ENCODE measurements at regions not wholly inside any gene's neighbourhood (a gene's known extent, or its start where the extent isn't known, plus 50 kb on each side); places are given as distances from the start of the nearest gene placed in this dataset.
"Not testable (repeated sequence)": the region's sequence is repeated elsewhere in the genome, so short reads cannot be mapped to it uniquely, and the experiment has no call there.

DNA sequence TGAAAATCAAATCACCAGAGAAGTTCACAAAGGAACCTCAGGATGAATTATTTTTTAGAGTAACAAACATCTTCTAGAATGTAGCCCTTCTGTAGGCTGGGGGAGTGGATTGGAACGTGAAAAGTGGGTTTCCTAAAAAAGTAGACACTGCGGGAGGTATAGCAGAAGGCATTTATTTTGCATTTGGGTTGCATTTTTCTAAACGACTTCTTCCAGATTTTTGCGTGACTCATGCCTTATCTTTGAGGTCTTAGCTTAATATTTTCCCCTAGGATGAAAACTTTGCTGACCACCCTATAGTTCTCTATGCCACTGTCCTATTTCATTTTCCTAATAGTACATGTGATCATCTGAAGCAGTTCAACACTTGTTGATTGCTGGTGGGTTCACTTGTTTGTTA lies 112.7 kb upstream of the JCAD start:
- no peak for DNase-seq

DNA sequence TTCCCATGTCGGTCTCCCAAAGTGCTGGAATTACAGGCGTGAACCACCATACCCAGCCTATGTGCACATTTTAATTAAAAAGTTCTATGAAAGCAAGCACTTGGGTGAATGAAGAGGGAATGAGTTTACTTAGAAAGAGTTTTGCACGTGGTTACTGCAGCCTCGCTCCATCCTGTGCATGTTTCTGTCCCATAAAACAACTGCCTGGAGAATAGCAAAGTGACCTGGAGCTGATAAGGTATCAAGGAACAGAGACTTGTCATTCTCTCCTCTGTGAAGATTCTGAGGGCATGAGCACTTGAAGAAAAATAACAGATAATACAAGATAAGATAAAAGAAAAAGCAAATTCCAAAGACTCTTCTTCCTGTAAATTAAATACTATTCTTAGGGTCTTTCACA lies 112.2 kb upstream of the JCAD start:
- DNase-seq: no peak

DNA sequence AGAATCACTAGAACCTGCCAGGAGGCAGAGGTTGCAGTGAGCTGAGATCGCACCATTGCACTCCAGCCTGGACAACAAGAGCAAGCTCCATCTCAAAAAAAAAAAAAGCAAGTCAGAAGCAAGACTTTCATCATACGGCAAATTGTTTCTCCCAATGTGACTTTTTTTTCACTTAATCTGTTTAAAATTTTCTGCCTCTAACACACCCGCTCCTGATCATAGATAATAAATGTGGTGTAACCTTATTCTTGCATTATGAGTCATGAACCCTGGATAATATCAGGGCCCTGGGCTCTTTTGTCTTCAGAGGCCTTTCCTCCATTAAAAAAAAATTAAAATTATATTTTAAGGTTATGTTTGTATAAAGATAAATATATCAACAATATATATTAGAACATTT lies 111.4 kb upstream of the JCAD start:
- DNase-seq: no peak

DNA sequence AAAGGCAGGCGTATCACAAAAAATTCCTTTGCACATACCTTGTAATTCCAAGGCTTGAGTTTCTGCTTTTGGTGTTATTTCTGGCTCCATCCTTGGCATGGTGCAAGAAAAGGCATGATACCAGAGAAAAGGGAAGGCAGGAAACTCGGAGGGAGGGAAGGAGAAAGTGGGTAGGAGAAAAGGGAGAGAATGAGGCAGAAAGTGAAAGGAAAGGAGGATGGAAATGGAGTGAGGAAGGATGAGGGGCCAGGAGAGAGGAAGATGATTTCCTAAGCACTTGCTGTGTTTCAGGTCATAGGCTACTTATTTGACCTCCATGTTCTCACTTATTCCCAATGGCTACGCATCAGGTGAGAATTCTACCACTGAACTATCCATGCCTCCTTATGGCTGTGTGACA lies 110.8 kb upstream of the JCAD start:
- no peak for DNase-seq

DNA sequence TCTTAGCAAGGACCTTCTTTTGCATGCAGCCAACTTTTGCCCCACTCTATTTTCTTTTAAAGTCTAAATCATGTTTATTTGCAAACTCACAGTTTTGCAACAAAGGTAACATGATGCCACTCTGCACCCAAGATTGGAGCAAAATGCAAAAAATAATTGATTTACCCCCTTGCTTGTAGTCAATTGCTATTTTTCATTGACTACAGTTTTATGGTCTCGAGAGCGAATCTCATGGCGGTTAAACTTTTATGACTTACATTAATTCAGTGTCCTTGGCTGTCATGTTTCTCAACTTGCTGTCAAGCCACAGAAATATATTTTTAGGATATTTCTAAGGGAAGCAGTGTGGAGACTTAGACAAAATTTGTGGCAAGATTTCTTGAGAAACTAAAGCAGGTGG lies 110.0 kb upstream of the JCAD start:
- DNase-seq: no peak

DNA sequence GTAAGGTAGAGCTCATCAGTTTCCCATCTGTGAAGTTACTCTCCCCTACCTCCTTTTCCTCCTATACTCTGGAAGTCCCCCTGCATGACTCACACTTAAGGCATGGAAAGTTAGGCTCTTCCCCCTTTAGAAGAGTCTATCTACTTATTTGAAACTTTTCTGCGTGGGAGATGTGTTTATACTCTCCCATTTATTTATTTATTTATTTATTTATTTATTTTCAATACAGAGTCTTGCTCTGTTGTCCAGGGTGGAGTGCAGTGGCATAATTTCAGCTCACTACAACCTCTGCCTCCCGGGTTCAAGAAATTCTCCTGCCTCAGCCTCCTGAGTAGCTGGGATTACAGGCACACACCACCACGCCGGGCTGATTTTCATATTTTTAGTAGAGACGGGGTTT lies 107.5 kb upstream of the JCAD start:
- no peak for DNase-seq

DNA sequence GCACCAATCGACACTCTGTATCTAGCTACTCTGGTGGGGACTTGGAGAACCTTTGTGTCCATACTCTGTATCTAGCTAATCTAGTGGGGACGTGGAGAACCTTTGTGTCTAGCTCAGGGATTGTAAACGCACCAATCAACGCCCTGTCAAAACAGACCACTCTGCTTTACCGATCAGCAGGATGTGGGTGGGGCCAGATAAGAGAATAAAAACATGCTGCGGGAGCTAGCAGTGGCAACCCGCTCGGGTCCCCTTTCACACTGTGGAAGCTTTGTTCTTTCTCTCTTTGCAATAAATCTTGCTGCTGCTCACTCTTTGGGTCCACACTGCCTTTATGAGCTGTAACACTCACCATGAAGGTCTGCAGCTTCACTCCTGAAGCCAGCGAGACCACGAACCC lies 104.0 kb upstream of the JCAD start:
- not testable (repeated sequence) for DNase-seq

DNA sequence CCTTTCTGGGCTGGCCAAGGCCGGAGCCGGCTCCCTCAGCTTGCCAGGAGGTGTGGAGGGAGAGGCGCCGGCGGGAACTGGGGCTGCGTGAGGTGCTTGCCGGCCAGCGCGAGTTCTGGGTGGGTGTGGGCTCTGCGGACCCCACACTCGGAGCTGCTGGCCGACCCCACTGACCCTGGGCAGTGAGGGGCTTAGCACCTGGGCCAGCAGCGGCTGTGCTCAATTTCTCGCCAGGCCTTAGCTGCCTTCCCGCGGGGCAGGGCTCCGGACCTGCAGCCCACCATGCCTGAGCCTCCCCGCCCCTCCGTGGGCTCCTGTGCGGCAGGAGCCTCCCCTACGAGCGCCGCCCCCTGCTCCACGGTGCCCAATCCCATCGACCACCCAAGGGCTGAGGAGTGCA lies 103.4 kb upstream of the JCAD start:
- not testable (repeated sequence) for DNase-seq

DNA sequence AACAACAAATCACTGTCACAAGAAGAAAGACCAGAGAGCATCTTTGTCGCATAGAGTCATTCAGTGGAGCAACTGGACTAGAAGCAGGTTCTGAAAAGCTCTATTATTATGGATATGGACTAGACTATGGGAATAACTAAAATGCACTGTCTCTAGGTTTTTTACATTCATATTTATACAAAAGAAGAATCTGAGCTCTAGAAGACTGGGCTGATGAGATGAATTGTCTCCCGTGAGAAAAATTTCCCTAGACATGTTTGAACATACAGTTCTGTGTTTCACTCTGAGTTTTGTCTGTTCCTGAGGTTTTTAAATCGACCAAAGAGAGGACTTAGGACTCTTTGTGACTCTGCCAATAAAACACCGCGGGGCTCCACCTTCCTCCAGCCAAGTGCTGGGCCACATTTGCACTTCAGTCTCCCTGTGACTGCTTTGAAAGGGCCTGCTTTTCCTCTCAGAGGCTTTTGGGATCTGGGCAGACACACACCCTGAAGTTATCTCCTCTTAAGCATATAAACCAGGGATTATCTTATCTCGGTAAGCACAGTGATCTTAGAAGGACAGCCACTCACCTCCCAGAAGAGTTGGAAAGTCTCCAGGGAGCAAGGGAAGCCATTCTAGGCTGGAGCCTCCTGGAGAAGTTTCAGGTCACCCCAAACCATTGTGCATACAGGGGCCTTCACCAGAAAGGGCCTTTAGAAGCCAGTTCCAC lies 101.0 kb upstream of the JCAD start:
- no peak for DNase-seq

DNA sequence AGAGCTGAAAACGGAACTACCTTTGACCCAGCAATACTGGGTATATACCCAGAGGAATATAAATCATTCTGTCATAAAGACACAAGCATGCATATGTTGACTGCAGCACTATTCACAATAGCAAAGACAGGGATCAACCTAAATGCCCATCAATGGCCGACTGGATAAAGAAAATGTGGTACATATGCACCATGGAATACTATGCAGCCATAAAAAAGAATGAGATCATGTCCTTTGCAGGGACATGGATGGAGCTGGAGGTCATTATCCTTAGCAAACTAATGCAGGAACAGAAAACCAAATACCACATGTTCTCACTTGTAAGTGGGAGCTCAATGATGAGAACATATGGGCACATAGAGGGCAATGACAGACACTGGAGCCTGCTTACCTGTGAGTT lies 100.2 kb upstream of the JCAD start:
- not testable (repeated sequence) for DNase-seq

DNA sequence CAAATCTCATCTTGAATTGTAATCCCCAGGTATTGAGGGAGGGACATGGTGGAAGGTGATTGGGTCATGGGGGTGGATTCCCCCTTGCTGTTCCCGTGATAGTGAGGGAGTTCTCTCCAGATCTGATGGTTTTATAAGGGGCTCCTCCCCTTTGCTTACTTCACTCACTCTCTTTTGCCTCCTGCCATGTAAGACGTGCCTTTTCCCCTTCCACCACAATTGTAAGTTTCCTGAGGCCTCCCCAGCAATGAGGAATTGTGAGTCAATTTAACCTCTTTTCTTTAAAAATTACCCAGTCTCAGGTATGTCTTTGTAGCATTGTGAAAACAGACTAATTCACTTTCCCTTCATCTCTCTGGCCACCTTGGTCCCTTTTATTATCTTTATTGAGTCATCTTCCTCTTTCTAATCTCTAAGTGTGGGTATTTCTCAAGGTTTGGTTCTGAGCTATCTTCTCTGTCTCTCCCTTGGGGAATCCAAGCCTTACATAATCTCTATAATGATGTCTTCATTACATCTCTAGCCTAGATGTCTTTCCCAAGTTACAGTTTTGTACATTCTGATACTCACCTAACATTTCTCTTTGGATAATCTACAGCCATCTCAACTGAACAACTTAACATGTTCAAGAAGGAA lies 99.1 kb upstream of the JCAD start:
- DNase-seq: no peak

DNA sequence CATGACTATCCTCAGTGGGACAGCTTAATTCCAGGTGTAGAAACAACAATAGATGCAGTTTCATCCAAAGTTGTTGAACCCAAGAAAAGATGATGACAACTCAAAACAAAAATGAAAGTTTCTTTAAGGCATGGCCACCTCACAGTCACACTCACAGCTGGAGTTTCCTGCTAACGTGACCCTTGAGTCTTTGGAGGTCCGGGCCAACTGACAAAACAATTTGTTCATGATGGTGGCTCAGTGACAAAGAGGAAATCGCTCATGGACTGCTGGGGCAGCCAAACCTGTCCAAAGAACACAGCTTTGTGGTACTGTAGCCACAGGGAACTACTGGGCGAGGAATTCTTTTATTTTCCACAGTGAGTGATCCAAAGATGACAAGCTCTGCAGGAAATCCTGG lies 96.0 kb upstream of the JCAD start:
- no peak for DNase-seq

DNA sequence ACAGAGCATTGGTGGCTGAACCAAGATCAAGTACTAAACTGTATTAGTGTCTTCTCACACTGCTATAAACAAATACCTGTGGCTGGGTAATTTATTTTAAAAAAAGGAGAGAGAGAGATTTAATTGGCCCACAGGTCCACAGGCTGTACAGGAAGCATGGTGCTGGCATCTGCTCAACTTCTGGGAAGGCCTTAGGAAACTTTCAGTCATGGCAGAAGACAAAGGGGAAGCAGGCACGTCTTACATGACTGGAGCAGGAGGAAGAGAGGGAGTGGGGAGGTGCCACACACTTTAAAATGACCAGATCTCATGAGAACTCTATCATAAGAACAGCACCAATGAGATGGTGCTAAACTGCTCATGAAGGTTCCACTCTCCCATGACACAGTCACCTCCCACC lies 95.2 kb upstream of the JCAD start:
- DNase-seq: no peak

DNA sequence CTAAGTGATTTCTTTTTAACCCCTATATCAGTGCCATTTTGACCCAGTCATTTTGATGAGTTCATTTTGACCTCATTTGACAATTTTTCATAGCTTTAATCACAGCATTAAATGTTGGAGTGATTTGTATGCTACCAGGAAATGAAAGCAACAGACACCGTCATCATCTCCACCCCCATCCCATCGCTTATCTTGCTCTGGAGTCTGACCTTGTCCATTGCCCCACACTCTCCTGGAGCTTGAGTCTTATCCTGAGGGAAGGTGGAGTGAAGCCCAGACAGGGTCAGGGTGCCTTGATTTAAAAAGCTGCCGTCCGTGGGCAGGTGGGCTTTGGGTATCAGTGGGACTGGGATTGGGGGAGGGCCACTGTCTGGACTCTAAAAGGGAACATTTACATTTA lies 94.7 kb upstream of the JCAD start:
- no peak for DNase-seq

DNA sequence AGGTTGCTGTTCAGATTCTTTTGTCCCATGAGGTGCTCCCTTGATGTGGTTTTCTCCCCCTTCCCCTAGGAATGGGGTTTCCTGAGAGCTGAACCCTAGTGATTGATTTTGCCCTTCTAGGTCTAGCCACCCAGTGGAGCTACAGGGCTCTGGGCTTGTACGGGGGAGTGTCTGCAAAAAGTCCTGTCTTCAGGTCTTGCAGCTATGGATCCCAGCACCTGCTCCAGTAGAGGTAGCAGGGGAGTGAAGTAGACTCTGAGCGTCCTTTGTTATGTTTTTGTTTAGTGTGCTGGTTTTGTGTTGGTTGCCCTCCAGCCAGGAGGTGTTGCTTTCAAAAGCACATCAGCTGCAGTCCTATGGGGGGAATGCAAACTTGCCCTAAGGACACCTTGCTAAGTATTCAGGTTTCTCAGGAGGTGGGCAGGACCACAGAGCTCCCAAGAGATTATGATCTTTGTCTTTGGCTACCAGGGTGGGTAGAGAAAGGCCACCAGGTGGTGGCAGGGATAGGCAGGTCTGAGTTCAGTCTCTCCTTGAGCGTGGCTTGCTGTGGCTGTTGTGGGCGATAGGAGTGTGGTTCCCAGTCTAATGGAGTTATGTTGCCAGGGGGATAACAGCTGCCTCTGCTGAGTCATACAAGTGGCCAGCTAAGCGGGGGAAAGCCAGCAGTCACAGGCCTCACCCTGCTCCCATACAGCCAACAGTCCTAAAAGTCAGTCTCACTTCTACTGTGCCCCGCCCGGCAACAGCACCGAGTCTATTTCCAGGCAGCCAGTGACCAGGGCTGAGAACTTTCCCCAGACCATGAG lies 92.4 kb upstream of the JCAD start:
- no peak for DNase-seq

DNA sequence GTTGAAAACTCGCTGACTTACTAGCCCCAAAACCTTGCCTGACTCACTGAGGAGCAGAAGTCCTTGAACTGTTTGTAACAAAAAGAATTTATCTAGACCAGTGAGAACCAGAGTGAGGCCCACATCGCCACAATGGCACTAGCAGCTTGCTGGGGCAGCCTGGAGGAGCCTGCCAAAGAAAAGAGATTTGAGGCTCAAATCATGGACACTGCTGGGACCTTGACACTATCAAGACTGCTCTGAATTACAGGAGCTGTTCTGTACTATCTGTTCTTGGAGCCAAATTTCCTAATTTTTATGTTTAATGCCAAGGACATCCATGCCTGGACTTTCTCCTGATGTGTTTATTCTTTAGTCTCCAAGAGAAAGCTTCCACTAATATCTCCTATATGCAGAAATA lies 82.0 kb upstream of the JCAD start:
- DNase-seq: no peak

DNA sequence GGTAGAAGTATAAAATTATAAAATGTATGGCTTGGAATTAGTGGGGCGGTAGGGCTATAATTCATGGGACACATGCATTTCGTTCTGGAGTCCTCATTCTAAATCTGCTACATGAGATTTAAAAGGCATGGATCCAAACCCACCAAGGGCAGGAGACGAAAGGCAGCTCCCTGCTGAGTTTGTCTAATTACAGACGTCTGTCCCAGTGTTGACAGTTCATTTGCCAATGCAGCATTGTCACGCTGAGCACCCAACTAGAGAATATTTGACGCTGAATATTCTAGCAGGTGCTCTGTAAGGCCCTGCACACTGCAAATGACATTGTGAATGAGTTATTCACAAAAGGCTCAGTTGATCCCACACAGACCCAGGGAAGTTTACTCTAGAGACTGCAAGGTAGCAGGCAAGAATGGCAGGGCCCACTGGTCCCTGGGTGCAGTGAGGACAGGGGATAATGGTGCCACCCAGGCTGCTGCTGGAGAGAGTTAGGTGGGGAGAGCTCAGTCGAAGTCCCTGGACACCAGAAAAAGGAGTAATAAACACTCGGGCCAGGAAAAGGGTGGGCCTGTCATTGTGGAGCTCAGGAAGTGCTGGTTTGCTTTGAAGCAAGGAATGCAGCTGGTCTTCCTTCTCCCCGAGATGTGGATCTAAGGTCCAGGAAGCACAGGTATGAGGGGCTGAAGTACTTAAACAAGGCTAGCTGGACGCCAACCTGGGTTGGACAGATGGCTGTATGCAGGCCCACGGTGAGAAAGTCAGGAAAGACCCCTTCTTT lies 75.0 kb upstream of the JCAD start:
- DNase-seq: no peak

DNA sequence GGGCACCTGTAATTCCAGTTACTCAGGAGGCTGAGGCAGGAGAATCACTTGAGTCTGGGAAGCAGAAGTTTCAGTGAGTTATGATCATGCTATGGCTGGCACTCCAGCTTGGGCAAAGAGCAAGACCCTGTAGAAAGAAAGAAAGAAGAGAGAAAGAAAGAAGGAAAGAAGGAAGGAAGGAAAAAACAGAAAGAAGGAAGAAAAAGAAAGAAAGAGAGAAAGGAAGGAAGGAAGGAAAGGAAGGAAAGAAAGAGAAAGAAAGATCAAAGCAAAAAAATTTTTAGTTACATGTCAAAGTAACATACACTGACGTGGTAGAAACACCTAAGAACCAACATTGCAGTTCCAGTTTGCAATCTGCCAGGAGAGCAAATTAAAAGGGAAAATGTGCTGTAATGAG lies 73.8 kb upstream of the JCAD start:
- DNase-seq: no peak

DNA sequence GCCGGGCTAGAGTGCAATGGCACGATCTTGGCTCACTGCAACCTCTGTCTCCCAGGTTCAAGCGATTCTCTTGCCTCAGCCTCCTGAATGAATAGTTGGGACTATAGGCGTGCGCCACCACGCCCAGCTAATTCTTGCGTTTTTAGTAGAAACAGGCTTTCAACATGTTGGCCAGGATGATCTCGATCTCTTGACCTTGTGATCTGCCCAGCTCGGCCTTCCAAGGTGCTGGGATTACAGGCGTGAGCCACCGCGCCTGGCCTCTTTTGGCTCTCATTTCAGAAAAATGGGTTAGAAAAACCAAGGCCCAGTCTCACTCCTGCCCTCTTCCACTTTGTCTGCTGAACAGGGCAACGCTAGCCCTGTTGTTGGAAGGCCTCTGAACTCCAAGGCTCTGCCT lies 72.0 kb upstream of the JCAD start:
- DNase-seq: not testable (repeated sequence)

DNA sequence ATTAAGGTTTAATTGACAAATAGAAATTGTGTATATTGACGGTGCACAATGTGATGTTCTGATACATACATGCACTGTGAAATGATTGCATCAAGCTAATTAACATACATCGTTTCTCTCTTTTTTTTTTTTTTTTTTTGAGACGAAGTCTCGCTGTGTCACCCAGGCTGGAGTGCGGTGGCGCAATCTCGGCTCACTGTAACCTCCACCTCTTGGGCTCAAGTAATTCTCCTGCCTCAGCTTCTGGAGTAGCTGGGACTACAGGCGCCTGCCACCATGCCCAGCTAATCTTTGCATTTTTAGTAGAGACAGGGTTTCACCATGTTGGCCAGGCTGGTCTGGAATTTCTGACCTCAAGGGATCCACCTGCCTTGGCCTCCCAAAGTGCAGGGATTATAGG lies 69.9 kb upstream of the JCAD start:
- DNase-seq: not testable (repeated sequence)

DNA sequence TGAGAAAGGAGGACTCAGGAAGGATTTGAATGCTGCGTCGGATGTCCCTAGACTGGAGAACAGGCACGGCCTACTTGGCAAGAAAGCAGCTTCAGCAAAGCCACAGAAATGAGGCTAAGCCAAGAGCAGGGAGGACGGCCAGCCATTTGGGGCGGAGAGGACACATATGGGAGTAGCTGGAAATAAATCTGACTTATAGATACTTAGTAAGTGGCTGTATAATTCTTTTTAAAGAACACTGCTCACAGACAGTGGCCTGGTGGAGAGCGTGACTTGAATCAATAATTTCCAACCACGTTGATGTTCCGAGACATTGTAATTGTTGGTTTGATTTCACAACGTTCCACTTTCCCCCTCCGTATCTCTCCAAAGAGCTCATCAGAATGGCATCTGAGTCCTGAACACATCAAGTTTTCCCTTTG lies 67.7 kb upstream of the JCAD start:
- DNase-seq: no peak

DNA sequence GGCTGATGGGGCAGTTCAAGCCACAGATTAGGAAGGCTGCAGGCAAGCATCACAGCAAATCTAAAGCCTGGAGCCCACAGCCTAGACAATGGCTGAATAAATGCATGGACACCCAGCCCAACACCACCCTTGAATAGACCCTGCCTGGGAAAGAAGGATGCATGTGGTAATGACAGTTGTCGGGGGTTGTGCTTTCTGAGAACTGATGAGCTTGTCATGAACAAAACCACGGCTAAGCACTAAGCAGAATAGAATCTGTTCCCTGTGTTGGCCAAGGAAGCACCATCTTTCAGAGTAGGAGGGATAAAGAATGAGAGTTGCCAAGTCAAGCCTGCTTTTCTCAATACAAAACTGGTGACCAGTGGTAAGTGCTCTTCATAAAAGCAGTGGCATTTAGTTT lies 66.1 kb upstream of the JCAD start:
- DNase-seq: no peak
